ENCODE measurements at regions not wholly inside any gene's neighbourhood (a gene's known extent, or its start where the extent isn't known, plus 50 kb on each side); places are given as distances from the start of the nearest gene placed in this dataset.

DNA sequence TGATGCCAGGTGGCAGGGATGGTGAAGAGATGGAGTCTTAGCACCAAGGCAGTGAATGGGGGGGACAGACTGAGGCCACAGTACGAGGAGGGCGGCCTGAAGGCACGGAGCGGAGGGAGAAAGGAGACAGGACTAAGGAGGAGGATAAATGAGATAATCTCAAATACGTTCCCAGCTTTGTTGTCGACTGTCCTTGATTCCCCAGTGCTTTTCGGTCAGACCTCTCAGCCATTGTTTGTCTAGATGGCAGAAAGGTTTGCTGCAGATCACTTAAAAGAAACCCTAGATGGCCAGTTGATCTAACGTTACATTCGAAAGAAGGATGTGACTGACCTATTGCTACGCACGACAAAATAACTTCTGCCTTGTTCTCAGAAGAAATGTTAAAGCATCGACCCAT lies 479.0 kb downstream of the GATA3 start:
- no peak overlapping the region for H3K27ac ChIP-seq
- no peaks in the 10 kb centered on the region for H3K36me3 ChIP-seq
- ATAC-seq, result no peak
- H3K9me3 ChIP-seq, result no peaks in the 10 kb centered on the region
- H3K27me3 ChIP-seq (ENCODE audit: low read depth), result no peaks in the 10 kb centered on the region
- TF ChIP-seq, protein P1, sequence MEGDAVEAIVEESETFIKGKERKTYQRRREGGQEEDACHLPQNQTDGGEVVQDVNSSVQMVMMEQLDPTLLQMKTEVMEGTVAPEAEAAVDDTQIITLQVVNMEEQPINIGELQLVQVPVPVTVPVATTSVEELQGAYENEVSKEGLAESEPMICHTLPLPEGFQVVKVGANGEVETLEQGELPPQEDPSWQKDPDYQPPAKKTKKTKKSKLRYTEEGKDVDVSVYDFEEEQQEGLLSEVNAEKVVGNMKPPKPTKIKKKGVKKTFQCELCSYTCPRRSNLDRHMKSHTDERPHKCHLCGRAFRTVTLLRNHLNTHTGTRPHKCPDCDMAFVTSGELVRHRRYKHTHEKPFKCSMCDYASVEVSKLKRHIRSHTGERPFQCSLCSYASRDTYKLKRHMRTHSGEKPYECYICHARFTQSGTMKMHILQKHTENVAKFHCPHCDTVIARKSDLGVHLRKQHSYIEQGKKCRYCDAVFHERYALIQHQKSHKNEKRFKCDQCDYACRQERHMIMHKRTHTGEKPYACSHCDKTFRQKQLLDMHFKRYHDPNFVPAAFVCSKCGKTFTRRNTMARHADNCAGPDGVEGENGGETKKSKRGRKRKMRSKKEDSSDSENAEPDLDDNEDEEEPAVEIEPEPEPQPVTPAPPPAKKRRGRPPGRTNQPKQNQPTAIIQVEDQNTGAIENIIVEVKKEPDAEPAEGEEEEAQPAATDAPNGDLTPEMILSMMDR (IDR thresholded peaks at IDR 0.05), result no peak
- no peaks in the 10 kb centered on the region for H3K4me1 ChIP-seq
- intact Hi-C loops (cut with DNase I), result no loop called here
- DNase-seq, result no peak
- H3K4me3 ChIP-seq, result no peak overlapping the region

DNA sequence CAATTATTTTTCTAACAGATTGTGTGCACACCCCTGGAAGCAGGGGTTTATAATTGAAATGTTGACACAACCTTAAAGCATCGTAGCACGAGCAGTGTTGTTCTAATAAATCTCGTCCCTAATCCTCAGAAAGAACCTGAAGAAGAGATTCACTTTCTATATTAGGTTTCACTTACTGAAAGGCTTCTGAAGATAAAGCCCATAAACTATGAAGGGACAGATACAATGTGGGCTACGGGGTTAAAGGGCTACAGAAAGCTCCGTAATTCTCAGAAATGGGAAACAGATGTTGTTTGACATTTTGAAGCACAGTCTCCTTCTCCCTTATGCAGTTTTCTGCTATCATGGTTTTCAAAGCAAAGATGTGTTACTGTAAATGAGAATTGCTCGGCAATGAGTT lies 479.6 kb downstream of the GATA3 start:
- Histone ChIP-seq H3K4me1 (no peaks in the 10 kb centered on the region), H3K4me3 (no peak overlapping the region), H3K27me3 (ENCODE audit: low read depth) (no peaks in the 10 kb centered on the region), H3K27ac (no peak overlapping the region), H3K9me3 (no peaks in the 10 kb centered on the region), H3K36me3 (no peaks in the 10 kb centered on the region)
- TF ChIP-seq, protein P1 (IDR thresholded peaks at IDR 0.05), result no peak
- DNase-seq (no peak), ATAC-seq (no peak)
- intact Hi-C loops (cut with DNase I), result no loop called here

DNA sequence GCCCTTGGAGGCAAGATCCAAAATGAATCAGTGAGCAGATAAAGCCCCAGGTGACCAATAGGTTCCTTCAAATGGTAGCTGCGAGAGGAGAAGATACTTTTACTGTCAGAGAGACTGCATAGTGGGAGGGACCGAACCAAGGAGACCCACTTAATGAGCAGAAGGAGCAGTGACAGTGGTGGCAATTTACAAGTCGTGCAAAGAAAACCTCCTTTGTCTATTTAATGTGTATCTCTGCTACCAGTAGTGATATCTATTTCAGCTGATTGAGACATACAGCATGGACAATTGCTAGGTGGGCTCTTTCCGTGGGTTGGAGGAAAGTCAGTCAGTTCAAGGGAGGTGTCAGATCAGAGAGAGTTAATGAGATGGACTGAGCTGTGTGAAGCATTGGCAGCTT lies 480.4 kb downstream of the GATA3 start:
- H3K4me1 ChIP-seq, result no peaks in the 10 kb centered on the region
- H3K36me3 ChIP-seq, result no peaks in the 10 kb centered on the region
- no peaks in the 10 kb centered on the region for H3K27me3 ChIP-seq (ENCODE audit: low read depth)
- DNase-seq, result no peak
- no peaks in the 10 kb centered on the region for H3K9me3 ChIP-seq
- intact Hi-C loops (cut with DNase I), result no loop called here
- TF ChIP-seq, protein P1 (IDR thresholded peaks at IDR 0.05), result no peak
- no peak for ATAC-seq
- H3K4me3 ChIP-seq, result no peak overlapping the region
- H3K27ac ChIP-seq, result no peak overlapping the region

DNA sequence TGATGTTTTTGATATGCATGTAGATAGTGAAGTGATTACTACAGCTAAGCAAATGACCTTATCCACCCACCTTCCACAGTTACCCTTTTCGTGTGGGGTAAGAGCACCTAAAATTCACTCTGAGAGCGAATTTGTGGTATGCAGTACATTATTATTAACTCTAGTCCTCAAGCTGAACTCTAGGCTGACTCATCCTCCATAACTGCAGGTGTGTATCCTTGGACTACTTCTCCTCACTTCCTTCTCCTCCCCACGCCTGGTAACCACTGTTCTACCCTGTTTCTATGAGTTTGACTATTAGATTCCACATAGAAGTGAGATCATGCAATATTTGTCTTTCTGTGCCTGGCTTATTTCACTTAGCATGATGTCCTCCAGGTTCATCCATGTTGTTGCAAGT lies 484.6 kb downstream of the GATA3 start:
- no peaks in the 10 kb centered on the region for H3K36me3 ChIP-seq
- TF ChIP-seq, protein P1 (IDR thresholded peaks at IDR 0.05), result no peak
- H3K27me3 ChIP-seq (ENCODE audit: low read depth), result no peaks in the 10 kb centered on the region
- H3K9me3 ChIP-seq, result no peaks in the 10 kb centered on the region
- H3K4me3 ChIP-seq, result no peak overlapping the region
- no peak overlapping the region for H3K27ac ChIP-seq
- ATAC-seq (no peak), DNase-seq (no peak)
- intact Hi-C loops (cut with DNase I), result no loop called here
- peaks cover 4% of the 10 kb centered on the region for H3K4me1 ChIP-seq

DNA sequence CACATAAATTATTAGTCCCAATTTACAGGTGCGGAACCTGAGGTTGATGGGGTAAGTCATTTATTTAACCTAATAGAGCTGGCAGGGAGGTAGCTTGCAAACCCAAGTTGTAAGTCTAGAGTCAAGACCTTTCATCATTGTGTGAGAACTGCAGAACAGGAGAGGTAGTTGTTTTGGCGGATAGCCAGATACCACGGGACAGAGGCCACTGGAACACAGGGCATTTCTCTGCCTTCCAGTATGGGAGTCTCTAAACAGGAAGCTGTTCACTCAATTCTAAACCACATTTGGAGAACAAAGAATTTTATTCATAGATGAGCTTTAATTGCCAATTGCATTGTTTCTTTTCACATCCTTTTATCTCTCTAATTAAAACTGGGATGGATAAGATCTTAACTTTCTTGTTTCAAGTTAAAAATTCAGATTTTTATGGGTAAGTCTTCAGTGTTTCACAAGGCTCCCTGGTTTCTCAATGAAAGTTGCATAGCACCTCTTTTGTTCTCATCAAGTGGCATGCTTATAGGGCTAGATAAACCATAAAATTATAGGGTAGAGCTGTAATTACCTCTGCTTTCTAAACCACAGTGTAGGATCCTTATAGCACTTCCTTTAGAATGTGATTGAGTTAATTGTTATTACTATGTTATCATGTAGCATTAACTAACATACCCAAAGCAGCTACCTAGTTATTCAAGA lies 489.0 kb downstream of the GATA3 start:
- no peak overlapping the region for H3K27ac ChIP-seq
- H3K4me1 ChIP-seq, result peaks cover 4% of the 10 kb centered on the region
- no peak overlapping the region for H3K4me3 ChIP-seq
- DNase-seq (no peak), ATAC-seq (peak; percentile 68 to 84)
- no peaks in the 10 kb centered on the region for H3K36me3 ChIP-seq
- TF ChIP-seq, protein P1 (IDR thresholded peaks at IDR 0.05), result no peak
- no peaks in the 10 kb centered on the region for H3K9me3 ChIP-seq
- intact Hi-C loops (cut with DNase I), result no loop called here
- no peaks in the 10 kb centered on the region for H3K27me3 ChIP-seq (ENCODE audit: low read depth)
